ENCODE measurements at regions not wholly inside any gene's neighbourhood (a gene's known extent, or its start where the extent isn't known, plus 50 kb on each side); places are given as distances from the start of the nearest gene placed in this dataset.

GRCh38 chr14:27391331-27391730 lies 793.5 kb upstream of the NOVA1 start:
- H3K36me3 ChIP-seq (ENCODE audit: control insufficient read depth, insufficient read depth, low read length): no peaks in the 10 kb centered on the region
- H3K4me2 ChIP-seq (ENCODE audit: low read depth, low read length): no peak overlapping the region
- no peaks in the 10 kb centered on the region for H3K4me1 ChIP-seq (ENCODE audit: control insufficient read depth, insufficient read depth, low read length)
- no peak overlapping the region for H2AK5ac ChIP-seq (ENCODE audit: low read depth, low read length)
- no peak overlapping the region for H4K91ac ChIP-seq (ENCODE audit: insufficient read depth, low read depth, low read length)
- no peaks in the 10 kb centered on the region for H4K20me1 ChIP-seq (ENCODE audit: insufficient read depth, low read length)
- ChIA-PET POLR2A (ENCODE audit: unreplicated experiment) (no interaction called here), CTCF (no interaction called here)
- BruUV-seq (replicated peaks): no TSS peak
- no peak overlapping the region for H3K27ac ChIP-seq (ENCODE audit: insufficient read depth, low read length)
- H4K5ac ChIP-seq (ENCODE audit: low read depth, low read length): no peak overlapping the region
- H3K27me3 ChIP-seq (ENCODE audit: control insufficient read depth, insufficient read depth, low read length): no peaks in the 10 kb centered on the region
- no peak for ATAC-seq (ENCODE audit: low read depth)
- H3K56ac ChIP-seq (ENCODE audit: extremely low read depth, insufficient read depth, low read length): no peak overlapping the region
- no peak overlapping the region for H2BK120ac ChIP-seq (ENCODE audit: low read depth, low read length)
- H3K9me3 ChIP-seq (ENCODE audit: control insufficient read depth, insufficient read depth, low read length): peaks cover 7% of the 10 kb centered on the region
- no peaks in the 10 kb centered on the region for H3K9me1 ChIP-seq (ENCODE audit: insufficient read depth, low read length)
- no peak overlapping the region for H3K23ac ChIP-seq (ENCODE audit: low read depth, low read length)
- no peak overlapping the region for H2BK20ac ChIP-seq (ENCODE audit: low read depth, low read length)
- no peak overlapping the region for H3K4ac ChIP-seq (ENCODE audit: low read depth, low read length)
- H3K79me1 ChIP-seq (ENCODE audit: low read depth in 1 of 2, low read length in 2 of 2): no peaks in the 10 kb centered on the region
- no peak overlapping the region for H3K4me3 ChIP-seq (ENCODE audit: insufficient read depth, low read depth, low read length)
- H2BK15ac ChIP-seq (ENCODE audit: low read depth, low read length): no peak overlapping the region
- no peak overlapping the region for H2BK5ac ChIP-seq (ENCODE audit: low read depth, low read length, poor library complexity, severe bottlenecking)
- no peak overlapping the region for H3K14ac ChIP-seq (replicated peaks; ENCODE audit: low read depth, low read length)
- H3K18ac ChIP-seq (ENCODE audit: low read depth, low read length): no peak overlapping the region
- WGBS, 2 experiments (ENCODE audit: extremely low coverage in 2 of 2, insufficient read length in 1 of 2): no CpG with 5 or more reads among the region's 4 CpGs
- no peak for DNase-seq
- TF ChIP-seq ELK1 (IDR thresholded peaks at IDR 0.05; ENCODE audit: borderline replicate concordance, low read depth, low read length): no peak
- no peak for TF ChIP-seq CEBPB (IDR thresholded peaks at IDR 0.05; ENCODE audit: low read depth, low read length)
- no peak for TF ChIP-seq MXI1 (IDR thresholded peaks at IDR 0.05; ENCODE audit: borderline replicate concordance, low read depth, low read length)
- TF ChIP-seq USF2 (IDR thresholded peaks at IDR 0.05; ENCODE audit: low read depth, low read length): no peak
- TF ChIP-seq CTCF (conservative IDR thresholded peaks at IDR 0.05; ENCODE audit: low read depth, low read length): no peak
- TF ChIP-seq MAFK (IDR thresholded peaks at IDR 0.05; ENCODE audit: low read depth, low read length): no peak
- no peak for TF ChIP-seq SMC3 (IDR thresholded peaks at IDR 0.05; ENCODE audit: low read depth, low read length)
- TF ChIP-seq POLR2A (IDR thresholded peaks at IDR 0.05; ENCODE audit: low read depth, low read length): no peak
- no peak for TF ChIP-seq MAZ (IDR thresholded peaks at IDR 0.05; ENCODE audit: borderline replicate concordance, low read depth, low read length)
- TF ChIP-seq CHD1 (IDR thresholded peaks at IDR 0.05; ENCODE audit: low read depth, low read length): no peak
- no peak for TF ChIP-seq BHLHE40 (IDR thresholded peaks at IDR 0.05; ENCODE audit: low read depth, low read length)
- TF ChIP-seq FOS (IDR thresholded peaks at IDR 0.05; ENCODE audit: low read depth, low read length): no peak
- no peak for TF ChIP-seq RFX5 (IDR thresholded peaks at IDR 0.05; ENCODE audit: low read depth, low read length)
- dilution Hi-C loops (cut with HindIII; ENCODE audit: low sequenced_read_pairs, unreplicated experiment): no loop called here
- no peak overlapping the region for H2AK9ac ChIP-seq (replicated peaks; ENCODE audit: low read depth, low read length, poor library complexity)
- no peak overlapping the region for H2AFZ ChIP-seq (replicated peaks; ENCODE audit: low read length, poor library complexity)
- no peak overlapping the region for H3K9ac ChIP-seq (ENCODE audit: low read depth, low read length)
- intact Hi-C loops (cut with micrococcal nuclease): no loop called here
- H4K8ac ChIP-seq (ENCODE audit: low read depth in 2 of 2, low read length in 2 of 2): no peak overlapping the region
- in situ Hi-C loops (cut with MboI; ENCODE audit: low sequenced_read_pairs): no loop called here

All from IMR-90 (cell line).